Activated T-cell treated with anti-CD3 and anti-CD28 coated beads for 4 hours (primary cell): ENCODE measurements at regions not wholly inside any gene's neighbourhood (a gene's known extent, or its start where the extent isn't known, plus 50 kb on each side); places are given as distances from the start of the nearest gene placed in this dataset.
"Not testable (repeated sequence)": the region's sequence is repeated elsewhere in the genome, so short reads cannot be mapped to it uniquely, and the experiment has no call there.

Source experiments
- DNase-seq: peaks from one replicate; pipeline ENCODE4 v3.0.0-alpha.2; 2020

GRCh38 chr14:47949006-47949405 is 273.6 kb upstream of the MDGA2 start:
- no peak for DNase-seq

GRCh38 chr14:47935332-47935731 is 259.9 kb upstream of the MDGA2 start:
- DNase-seq, result no peak

DNA sequence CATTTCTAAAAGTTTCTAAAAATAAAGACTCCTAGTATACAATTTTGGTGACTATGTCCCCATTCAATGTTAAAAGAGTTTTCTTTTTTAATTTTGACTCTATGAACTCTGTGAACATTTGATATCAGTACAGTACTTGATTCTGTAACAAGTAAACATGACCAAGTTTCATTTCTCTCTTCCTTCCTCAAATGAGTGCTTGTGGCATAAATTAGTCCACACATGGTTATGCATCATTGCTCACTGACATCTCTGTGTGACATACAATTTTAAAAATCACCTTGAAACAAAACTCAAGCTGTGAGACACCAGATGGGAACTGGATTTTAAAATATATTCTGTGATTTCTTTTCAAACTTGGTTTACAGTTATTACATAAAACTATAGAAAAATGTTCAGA is 253.9 kb upstream of the MDGA2 start:
- no peak for DNase-seq

GRCh38 chr14:47921133-47921532 is 245.7 kb upstream of the MDGA2 start:
- DNase-seq, result no peak

DNA sequence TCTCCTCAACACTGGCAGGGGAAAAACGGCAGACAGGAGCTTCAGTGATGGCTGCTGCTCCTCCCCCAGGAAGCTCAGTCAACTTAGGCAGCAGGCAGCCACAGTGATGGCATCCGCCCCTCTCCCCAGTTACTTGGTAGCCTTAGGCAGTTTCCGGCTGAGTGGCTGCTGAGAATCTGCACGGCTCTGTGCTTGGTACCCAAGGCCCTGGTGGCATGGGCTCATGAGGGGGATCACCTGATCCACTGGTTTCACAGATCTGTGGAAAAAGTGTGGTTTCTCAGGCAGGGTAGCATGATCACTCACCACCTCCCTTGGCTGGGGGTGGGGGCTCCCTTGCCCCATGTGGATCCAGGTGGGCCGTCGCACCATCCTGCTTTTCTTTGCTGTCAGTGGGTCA is 244.6 kb upstream of the MDGA2 start:
- no peak for DNase-seq

- no peak for DNase-seq
Observed at GRCh38 chr14:47919334-47919846, 244.0 kb upstream of the MDGA2 start.

DNA sequence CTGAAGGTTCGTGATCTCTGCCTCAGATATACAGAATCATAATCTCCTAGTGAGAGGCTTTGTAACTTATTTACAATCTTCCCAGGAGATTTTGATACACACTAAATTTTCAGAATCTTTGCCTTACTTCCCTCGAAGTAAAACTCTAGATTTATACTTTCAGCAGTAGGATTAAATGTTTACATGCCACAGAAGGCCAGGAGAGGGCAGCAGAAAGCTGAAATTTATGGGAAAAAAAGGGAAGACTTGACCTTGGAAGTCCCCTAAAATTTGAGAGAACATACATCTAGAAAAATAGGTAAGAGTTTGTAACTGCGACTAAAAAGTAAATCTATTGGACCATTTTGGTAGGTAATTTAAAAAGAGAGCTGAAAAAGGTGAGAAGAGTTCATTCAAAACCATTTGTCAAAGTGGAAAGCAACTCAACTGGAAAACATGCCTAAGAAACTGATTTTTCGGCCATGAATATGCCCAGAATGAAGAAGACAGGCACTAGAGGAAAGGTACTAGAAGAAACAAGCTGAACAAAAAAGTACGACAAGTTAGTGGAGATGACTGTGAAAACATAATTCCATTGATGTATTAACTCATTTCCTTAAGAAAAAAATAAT is 242.0 kb upstream of the MDGA2 start:
- no peak for DNase-seq

GRCh38 chr14:47901141-47901540 is 225.7 kb upstream of the MDGA2 start:
- DNase-seq, result not testable (repeated sequence)

- no peak for DNase-seq
Observed at GRCh38 chr14:47899685-47900084, 224.3 kb upstream of the MDGA2 start.

DNA sequence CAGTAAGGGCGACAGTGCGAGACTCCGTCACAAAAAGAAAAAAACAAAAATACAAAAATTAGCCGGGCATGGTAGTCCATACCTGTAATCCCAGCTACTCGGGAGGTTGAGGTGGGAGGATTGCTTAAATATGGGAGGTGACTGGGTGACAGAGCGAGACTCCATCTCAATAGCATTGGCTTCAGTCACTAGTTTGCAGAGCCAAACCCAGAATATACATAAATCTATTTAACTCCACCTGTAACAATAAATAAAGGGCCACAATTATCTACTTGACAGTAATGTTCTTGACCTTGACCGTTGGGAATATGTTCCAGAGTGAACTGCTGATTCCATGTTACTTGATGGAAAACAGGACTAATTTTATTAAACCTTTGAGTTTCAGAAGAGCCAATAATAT is 198.9 kb upstream of the MDGA2 start:
- no peak for DNase-seq

DNA sequence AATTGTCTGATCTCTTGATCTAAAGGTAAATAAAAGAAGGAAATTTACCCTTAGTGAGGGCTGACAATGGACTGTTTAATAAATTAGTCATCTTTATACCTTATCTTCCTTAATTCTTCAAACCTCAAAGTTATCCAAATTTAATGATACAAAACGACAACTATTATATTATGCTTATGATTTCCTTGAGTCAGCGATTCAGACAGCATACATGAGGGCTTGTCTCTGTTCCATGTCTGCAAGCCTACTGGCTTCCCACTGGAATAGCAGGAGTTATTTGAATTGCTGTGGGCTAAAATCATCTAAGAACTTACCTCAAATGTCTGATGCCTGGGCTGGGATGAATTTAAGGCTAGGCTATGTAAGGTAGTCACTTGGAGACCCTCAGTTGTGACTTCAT is 197.2 kb upstream of the MDGA2 start:
- no peak for DNase-seq

- DNase-seq, result no peak
Observed at GRCh38 chr14:47863441-47863840, 188.0 kb upstream of the MDGA2 start.

GRCh38 chr14:47857646-47858045 is 182.2 kb upstream of the MDGA2 start:
- no peak for DNase-seq

GRCh38 chr14:47852278-47852677 is 176.9 kb upstream of the MDGA2 start:
- no peak for DNase-seq

GRCh38 chr14:47846008-47846407 is 170.6 kb upstream of the MDGA2 start:
- DNase-seq, result no peak

DNA sequence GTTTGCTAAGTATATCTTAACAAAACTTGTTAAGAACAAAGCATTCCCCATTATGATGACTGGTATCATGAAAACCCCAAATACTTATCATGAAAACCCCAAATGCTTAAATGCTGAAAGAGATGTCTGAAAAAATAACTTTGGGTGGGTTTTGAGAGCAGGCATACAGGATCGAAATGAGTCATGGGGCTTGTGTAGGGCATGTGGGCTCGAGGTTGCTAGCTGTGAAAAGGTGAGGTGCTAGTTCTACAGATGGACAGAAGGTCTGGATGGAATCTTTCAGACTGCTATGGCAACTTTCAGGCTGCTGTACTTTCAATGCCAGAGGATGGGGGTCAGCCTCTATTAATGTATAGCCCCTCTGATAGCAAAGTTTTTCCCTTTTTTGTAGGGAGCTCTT is 167.8 kb upstream of the MDGA2 start:
- no peak for DNase-seq

- no peak for DNase-seq
Observed at GRCh38 chr14:47833011-47833410, 157.6 kb upstream of the MDGA2 start.

DNA sequence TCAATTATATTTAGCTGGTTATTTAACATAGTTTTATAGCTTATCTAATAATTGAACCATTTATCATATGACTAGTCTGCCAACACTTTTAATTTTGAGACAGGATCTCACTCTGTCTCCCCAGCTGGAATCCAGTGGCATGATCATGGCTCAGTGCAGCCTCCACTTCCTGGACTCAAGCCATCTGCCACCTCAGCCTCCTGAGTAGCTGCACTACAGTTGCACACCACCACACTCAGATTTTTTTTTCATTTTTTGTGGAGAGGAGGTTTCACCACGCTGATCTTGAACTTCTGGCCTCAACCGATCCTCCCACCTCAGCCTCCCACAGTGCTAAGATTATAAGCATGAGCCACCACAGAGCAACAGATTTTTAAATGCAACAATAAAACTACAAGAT is 151.4 kb upstream of the MDGA2 start:
- DNase-seq, result no peak

- DNase-seq, result no peak
Observed at GRCh38 chr14:47822326-47822725, 146.9 kb upstream of the MDGA2 start.

DNA sequence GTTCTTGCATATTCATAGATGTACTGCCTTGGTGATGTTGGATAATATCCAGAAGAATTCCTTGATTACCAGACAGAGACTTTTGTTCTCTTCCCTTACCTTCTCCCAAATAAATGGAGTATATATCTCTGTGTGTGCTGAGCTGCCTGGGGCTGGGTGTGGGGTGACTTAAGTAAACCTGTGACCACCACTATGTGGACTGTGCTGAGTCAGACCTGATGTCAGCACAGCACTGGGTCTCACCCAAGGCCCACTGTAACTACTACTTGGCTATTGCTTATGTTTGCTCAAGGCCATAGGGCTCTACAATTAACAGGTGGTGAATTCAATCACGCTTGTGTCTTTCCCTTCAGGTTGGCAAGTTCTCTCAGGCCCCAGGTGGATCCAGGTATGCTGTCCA is 145.7 kb upstream of the MDGA2 start:
- DNase-seq, result no peak

GRCh38 chr14:47790477-47790876 is 115.1 kb upstream of the MDGA2 start:
- DNase-seq, result no peak

DNA sequence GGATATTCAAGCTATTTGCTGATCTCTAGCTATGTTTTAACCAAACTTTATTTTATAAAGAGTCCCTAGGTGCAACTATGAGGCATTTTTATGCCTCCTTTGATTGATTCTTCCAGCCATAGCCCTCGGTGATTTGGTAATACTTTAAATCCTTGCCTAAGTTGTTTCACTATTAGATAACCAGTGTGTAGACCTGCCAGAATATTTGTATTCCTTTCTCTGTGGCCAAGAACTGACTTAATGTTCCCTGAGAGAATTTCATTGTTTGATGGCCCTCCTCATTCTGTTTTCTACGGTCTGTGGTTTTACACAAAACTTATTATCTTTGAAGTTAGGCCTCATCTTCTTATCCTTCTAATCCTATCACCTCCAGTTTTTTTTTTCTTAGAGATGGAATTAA is 109.7 kb upstream of the MDGA2 start:
- no peak for DNase-seq

- no peak for DNase-seq
Observed at GRCh38 chr14:47778631-47779030, 103.2 kb upstream of the MDGA2 start.

GRCh38 chr14:47772652-47773051 is 97.2 kb upstream of the MDGA2 start:
- DNase-seq, result no peak

DNA sequence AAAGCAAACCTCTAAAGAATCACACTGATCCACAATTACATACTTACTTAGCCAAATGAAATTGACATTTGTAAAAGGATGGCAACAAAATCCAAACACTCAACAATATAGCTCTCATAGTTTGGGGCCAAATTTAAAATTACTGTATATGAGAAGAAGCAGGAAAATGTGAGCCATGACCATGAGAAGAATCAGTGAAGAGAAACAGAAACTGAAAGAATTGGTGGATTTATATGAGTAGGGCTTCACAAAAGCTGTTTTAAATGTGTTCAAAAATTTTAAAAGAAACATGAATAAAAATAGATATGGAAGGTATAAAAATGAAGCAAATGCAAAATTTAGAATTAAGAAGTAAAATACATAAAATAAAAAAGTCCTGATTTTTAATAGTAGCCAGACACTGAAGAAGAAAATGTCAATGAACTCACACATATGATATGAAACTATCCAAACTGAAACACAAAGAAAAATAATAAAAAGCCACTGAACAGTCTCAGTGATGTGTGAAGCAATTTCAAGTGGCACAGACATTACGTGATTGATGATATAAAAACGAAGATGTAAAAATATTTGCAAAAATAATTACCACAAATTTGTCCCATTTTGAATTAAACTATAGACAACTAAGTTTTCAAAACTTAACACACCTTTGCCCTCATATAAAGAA is 87.9 kb upstream of the MDGA2 start:
- no peak for DNase-seq
